HepG2 (cell line): ENCODE measurements at regions not wholly inside any gene's neighbourhood (a gene's known extent, or its start where the extent isn't known, plus 50 kb on each side); places are given as distances from the start of the nearest gene placed in this dataset.

Experiments
- FOSL2 ChIP-seq: sonication (generic); formaldehyde crosslinking; IDR thresholded peaks from 2 replicates; pipeline ENCODE4 v1.4.0; 2020; ENCODE audit warnings: missing genetic modification reagents
- FOXP1 ChIP-seq, 2 experiments: fragments of 450-650 bp in 1 of 2; IDR thresholded peaks; 2 replicates each; pipeline ENCODE4 v1.6.1; 2017 to 2018; ENCODE audit warnings: antibody characterized with exemption in 1 of 2
- KLF13 ChIP-seq: sonication (generic); formaldehyde crosslinking; IDR thresholded peaks from 2 replicates; pipeline ENCODE4 v1.4.0; 2020; ENCODE audit warnings: mild to moderate bottlenecking, missing genetic modification reagents
- MXI1 ChIP-seq: IDR thresholded peaks from 3 replicates; pipeline ENCODE4 v1.6.1; 2012; ENCODE audit warnings: low read depth, low read length, inconsistent platforms, borderline replicate concordance
- NR3C1 ChIP-seq: sonication (generic); formaldehyde crosslinking; IDR thresholded peaks from 2 replicates; pipeline ENCODE4 v1.4.0; 2020; ENCODE audit warnings: missing genetic modification reagents
- SMAD1 ChIP-seq: sonication (generic); formaldehyde crosslinking; IDR thresholded peaks from 2 replicates; pipeline ENCODE4 v1.4.0; 2020; ENCODE audit warnings: missing genetic modification reagents, low read depth, mild to moderate bottlenecking, borderline replicate concordance
- SOX6 ChIP-seq, 2 experiments: fragments of 450-650 bp in 1 of 2; sonication (generic) in 1 of 2; formaldehyde crosslinking in 1 of 2; IDR thresholded peaks; 2 replicates each; pipeline versions ENCODE4 v1.4.0 to v1.6.1; 2017 to 2020; ENCODE audit warnings: antibody characterized with exemption in 1 of 2, mild to moderate bottlenecking in 1 of 2, missing genetic modification reagents in 1 of 2
- TCF7 ChIP-seq: sonication (generic); IDR thresholded peaks from 2 replicates; pipeline ENCODE4 v1.6.1; 2016; ENCODE audit warnings: antibody characterized with exemption, low read depth
- TGIF2 ChIP-seq: IDR thresholded peaks from 2 replicates; pipeline ENCODE4 v1.6.1; 2016; ENCODE audit warnings: control low read depth, missing compliant biosample characterization
- ZNF20 ChIP-seq: sonication (generic); formaldehyde crosslinking; IDR thresholded peaks from 2 replicates; pipeline ENCODE4 v1.4.0; 2020; ENCODE audit warnings: mild to moderate bottlenecking, moderate library complexity, missing genetic modification reagents
- ZNF496 ChIP-seq: sonication (generic); formaldehyde crosslinking; IDR thresholded peaks from 2 replicates; pipeline ENCODE4 v1.8.1; 2023; ENCODE audit warnings: mild to moderate bottlenecking, moderate library complexity, missing genetic modification reagents; ENCODE audit not compliant: insufficient replicate concordance
- ZNF614 ChIP-seq: IDR thresholded peaks from 2 replicates; pipeline ENCODE4 v1.6.1; 2018; ENCODE audit warnings: missing biosample characterization, missing genetic modification reagents, inconsistent platforms, borderline replicate concordance
- ZNF629 ChIP-seq: sonication (generic); formaldehyde crosslinking; conservative IDR thresholded peaks from 2 replicates; pipeline ENCODE4 v1.5.0; 2020; ENCODE audit warnings: missing genetic modification reagents
- ZNF883 ChIP-seq: sonication (generic); formaldehyde crosslinking; IDR thresholded peaks from 2 replicates; pipeline ENCODE4 v1.5.1; 2020; ENCODE audit warnings: mild to moderate bottlenecking, missing genetic modification reagents; ENCODE audit errors: not compliant biosample characterization
- TF ChIP-seq, protein P1 (sequence below): sonication (generic); formaldehyde crosslinking; IDR thresholded peaks from one replicate; pipeline ENCODE4 v1.5.1; 2020; ENCODE audit warnings: mild to moderate bottlenecking, missing genetic modification reagents; ENCODE audit errors: not compliant biosample characterization
- TF ChIP-seq, protein P2 (sequence below): sonication (generic); formaldehyde crosslinking; IDR thresholded peaks from 2 replicates; pipeline ENCODE4 v1.8.1; 2022; ENCODE audit warnings: mild to moderate bottlenecking, missing genetic modification reagents
- TF ChIP-seq, protein P3 (sequence below): sonication (generic); formaldehyde crosslinking; IDR thresholded peaks from 2 replicates; pipeline ENCODE4 v1.5.1; 2020; ENCODE audit warnings: mild to moderate bottlenecking, missing genetic modification reagents, moderate library complexity
- TF ChIP-seq, protein P4 (sequence below): sonication (generic); formaldehyde crosslinking; IDR thresholded peaks from 2 replicates; pipeline ENCODE4 v1.4.0; 2020; ENCODE audit warnings: missing genetic modification reagents

DNA sequence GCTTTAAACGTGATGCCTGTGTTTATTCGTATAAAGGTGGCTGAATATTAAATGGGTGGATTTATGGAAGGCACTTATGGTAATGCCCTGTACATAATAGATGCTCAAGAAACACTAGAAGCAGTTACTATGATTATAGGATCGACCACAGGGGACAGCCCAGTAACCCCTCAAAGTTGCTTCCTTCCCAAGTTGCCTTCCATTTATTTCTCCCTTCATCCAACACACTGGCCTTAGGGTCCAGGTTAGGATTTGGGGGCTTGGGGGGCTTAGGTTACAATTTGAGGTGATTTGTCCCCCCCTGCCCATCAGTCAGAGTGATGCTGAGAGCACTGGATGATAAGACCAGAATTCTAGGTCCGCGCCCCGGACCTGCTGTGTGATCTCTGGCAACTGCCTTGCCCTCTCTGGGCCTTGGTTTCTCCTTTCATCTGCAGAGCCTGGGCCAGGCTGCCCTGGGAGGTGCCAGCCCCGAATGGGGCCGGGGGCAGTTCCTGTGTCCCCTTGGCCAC is 101.5 kb downstream of the CEBPB start (continued):
- TF ChIP-seq TGIF2 (CRISPR knock-in tag) (no peak), ZNF614 (CRISPR knock-in tag) (no peak), SMAD1 (CRISPR knock-in tag) (no peak), NR3C1 (CRISPR knock-in tag) (0 out of 2 replicates have a peak, but pooled peaks have one; percentile 8), ZNF883 (CRISPR knock-in tag) (no peak), MXI1 (no peak), TCF7 (no peak), ZNF629 (CRISPR knock-in tag) (no peak), SOX6 (IDR thresholded peaks at IDR 0.05) (no peak), SOX6 (CRISPR knock-in tag; IDR thresholded peaks at IDR 0.05) (no peak), KLF13 (CRISPR knock-in tag) (0 out of 2 replicates have a peak, but pooled peaks have one; percentile 30), FOSL2 (CRISPR knock-in tag) (no peak), ZNF496 (CRISPR knock-in tag) (no peak), ZNF20 (CRISPR knock-in tag) (0 out of 2 replicates have a peak, but pooled peaks have one; percentile 1), FOXP1 (IDR thresholded peaks at IDR 0.05) (no peak), FOXP1 (CRISPR knock-in tag; IDR thresholded peaks at IDR 0.05) (no peak)
- TF ChIP-seq, protein P1, sequence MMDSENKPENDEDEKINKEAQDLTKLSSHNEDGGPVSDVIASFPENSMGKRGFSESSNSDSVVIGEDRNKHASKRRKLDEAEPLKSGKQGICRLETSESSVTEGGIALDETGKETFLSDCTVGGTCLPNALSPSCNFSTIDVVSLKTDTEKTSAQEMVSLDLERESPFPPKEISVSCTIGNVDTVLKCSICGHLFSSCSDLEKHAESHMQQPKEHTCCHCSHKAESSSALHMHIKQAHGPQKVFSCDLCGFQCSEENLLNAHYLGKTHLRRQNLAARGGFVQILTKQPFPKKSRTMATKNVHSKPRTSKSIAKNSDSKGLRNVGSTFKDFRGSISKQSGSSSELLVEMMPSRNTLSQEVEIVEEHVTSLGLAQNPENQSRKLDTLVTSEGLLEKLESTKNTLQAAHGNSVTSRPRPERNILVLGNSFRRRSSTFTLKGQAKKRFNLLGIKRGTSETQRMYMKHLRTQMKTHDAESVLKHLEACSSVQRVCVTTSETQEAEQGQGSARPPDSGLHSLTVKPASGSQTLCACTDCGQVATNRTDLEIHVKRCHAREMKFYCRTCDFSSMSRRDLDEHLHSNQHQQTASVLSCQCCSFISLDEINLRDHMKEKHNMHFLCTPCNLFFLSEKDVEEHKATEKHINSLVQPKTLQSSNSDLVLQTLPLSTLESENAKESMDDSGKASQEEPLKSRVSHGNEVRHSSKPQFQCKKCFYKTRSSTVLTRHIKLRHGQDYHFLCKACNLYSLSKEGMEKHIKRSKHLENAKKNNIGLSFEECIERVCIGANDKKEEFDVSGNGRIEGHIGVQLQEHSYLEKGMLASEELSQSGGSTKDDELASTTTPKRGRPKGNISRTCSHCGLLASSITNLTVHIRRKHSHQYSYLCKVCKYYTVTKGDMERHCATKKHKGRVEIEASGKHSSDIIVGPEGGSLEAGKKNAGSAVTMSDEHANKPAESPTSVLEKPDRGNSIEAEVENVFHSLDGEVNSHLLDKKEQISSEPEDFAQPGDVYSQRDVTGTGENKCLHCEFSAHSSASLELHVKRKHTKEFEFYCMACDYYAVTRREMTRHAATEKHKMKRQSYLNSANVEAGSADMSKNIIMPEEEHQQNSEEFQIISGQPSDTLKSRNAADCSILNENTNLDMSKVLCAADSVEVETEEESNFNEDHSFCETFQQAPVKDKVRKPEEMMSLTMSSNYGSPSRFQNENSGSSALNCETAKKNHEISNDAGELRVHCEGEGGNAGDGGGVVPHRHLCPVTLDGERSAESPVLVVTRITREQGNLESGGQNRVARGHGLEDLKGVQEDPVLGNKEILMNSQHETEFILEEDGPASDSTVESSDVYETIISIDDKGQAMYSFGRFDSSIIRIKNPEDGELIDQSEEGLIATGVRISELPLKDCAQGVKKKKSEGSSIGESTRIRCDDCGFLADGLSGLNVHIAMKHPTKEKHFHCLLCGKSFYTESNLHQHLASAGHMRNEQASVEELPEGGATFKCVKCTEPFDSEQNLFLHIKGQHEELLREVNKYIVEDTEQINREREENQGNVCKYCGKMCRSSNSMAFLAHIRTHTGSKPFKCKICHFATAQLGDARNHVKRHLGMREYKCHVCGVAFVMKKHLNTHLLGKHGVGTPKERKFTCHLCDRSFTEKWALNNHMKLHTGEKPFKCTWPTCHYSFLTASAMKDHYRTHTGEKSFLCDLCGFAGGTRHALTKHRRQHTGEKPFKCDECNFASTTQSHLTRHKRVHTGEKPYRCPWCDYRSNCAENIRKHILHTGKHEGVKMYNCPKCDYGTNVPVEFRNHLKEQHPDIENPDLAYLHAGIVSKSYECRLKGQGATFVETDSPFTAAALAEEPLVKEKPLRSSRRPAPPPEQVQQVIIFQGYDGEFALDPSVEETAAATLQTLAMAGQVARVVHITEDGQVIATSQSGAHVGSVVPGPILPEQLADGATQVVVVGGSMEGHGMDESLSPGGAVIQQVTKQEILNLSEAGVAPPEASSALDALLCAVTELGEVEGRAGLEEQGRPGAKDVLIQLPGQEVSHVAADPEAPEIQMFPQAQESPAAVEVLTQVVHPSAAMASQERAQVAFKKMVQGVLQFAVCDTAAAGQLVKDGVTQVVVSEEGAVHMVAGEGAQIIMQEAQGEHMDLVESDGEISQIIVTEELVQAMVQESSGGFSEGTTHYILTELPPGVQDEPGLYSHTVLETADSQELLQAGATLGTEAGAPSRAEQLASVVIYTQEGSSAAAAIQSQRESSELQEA (CRISPR knock-in tag), result peak; percentile 74
- TF ChIP-seq, protein P2, sequence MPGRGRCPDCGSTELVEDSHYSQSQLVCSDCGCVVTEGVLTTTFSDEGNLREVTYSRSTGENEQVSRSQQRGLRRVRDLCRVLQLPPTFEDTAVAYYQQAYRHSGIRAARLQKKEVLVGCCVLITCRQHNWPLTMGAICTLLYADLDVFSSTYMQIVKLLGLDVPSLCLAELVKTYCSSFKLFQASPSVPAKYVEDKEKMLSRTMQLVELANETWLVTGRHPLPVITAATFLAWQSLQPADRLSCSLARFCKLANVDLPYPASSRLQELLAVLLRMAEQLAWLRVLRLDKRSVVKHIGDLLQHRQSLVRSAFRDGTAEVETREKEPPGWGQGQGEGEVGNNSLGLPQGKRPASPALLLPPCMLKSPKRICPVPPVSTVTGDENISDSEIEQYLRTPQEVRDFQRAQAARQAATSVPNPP, result no peak
- TF ChIP-seq, protein P3, sequence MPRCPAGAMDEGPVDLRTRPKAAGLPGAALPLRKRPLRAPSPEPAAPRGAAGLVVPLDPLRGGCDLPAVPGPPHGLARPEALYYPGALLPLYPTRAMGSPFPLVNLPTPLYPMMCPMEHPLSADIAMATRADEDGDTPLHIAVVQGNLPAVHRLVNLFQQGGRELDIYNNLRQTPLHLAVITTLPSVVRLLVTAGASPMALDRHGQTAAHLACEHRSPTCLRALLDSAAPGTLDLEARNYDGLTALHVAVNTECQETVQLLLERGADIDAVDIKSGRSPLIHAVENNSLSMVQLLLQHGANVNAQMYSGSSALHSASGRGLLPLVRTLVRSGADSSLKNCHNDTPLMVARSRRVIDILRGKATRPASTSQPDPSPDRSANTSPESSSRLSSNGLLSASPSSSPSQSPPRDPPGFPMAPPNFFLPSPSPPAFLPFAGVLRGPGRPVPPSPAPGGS, result no peak
- TF ChIP-seq, protein P4, sequence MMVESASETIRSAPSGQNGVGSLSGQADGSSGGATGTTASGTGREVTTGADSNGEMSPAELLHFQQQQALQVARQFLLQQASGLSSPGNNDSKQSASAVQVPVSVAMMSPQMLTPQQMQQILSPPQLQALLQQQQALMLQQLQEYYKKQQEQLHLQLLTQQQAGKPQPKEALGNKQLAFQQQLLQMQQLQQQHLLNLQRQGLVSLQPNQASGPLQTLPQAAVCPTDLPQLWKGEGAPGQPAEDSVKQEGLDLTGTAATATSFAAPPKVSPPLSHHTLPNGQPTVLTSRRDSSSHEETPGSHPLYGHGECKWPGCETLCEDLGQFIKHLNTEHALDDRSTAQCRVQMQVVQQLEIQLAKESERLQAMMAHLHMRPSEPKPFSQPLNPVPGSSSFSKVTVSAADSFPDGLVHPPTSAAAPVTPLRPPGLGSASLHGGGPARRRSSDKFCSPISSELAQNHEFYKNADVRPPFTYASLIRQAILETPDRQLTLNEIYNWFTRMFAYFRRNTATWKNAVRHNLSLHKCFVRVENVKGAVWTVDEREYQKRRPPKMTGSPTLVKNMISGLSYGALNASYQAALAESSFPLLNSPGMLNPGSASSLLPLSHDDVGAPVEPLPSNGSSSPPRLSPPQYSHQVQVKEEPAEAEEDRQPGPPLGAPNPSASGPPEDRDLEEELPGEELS (CRISPR knock-in tag), result no peak
